GM12875 (cell line): ENCODE measurements at regions not wholly inside any gene's neighbourhood (a gene's known extent, or its start where the extent isn't known, plus 50 kb on each side); places are given as distances from the start of the nearest gene placed in this dataset.
"Not testable (repeated sequence)": the region's sequence is repeated elsewhere in the genome, so short reads cannot be mapped to it uniquely, and the experiment has no call there.

ENCODE experiments used
- H3K4me3 ChIP-seq: one replicate; pipeline ENCODE4 v1.5.1; 2011; ENCODE audit warnings: low read depth, low read length, control low read depth
- CTCF ChIP-seq: IDR thresholded peaks from 2 replicates; pipeline ENCODE4 v1.5.1; 2011; ENCODE audit warnings: low read depth, mild to moderate bottlenecking, control low read depth, inconsistent platforms, low read length, moderate library complexity, borderline replicate concordance; ENCODE audit not compliant: insufficient read depth

- no peak for TF ChIP-seq CTCF
These were observed 123.0 kb downstream of the PHETA1 start for GRCh38 chr12:111245701-111246476.

GRCh38 chr12:111244673-111245072 is 124.2 kb downstream of the PHETA1 start:
- no peak for TF ChIP-seq CTCF

More at GRCh38 chr12:111245701-111246476, 123.0 kb downstream of the PHETA1 start:
- H3K4me3 ChIP-seq: no peak overlapping the region

GRCh38 chr12:111242817-111243216 is 126.1 kb downstream of the PHETA1 start:
- H3K4me3 ChIP-seq: not testable (repeated sequence)

More at GRCh38 chr12:111244673-111245072, 124.2 kb downstream of the PHETA1 start:
- H3K4me3 ChIP-seq: no peak overlapping the region

GRCh38 chr12:111242184-111242583 is 126.7 kb downstream of the PHETA1 start:
- H3K4me3 ChIP-seq: no peak overlapping the region
- TF ChIP-seq CTCF: no peak

- no peak for TF ChIP-seq CTCF
These were observed 128.5 kb downstream of the PHETA1 start for GRCh38 chr12:111240374-111240773.

GRCh38 chr12:111239235-111239634 is 129.7 kb downstream of the PHETA1 start:
- no peak for TF ChIP-seq CTCF
- H3K4me3 ChIP-seq: no peak overlapping the region

More at GRCh38 chr12:111240374-111240773, 128.5 kb downstream of the PHETA1 start:
- H3K4me3 ChIP-seq: no peak overlapping the region

GRCh38 chr12:111238075-111238734 is 130.7 kb downstream of the PHETA1 start:
- H3K4me3 ChIP-seq: no peak overlapping the region
- no peak for TF ChIP-seq CTCF

GRCh38 chr12:111234491-111234890 is 134.4 kb downstream of the PHETA1 start:
- not testable (repeated sequence) for H3K4me3 ChIP-seq
